ENCODE measurements at regions not wholly inside any gene's neighbourhood (a gene's known extent, or its start where the extent isn't known, plus 50 kb on each side); places are given as distances from the start of the nearest gene placed in this dataset.
A peak's percentile ranks its signal among the peaks of the same experiment; 100 is the strongest.
"Not testable (repeated sequence)": the region's sequence is repeated elsewhere in the genome, so short reads cannot be mapped to it uniquely, and the experiment has no call there.

GRCh38 chr15:91356083-91356482 is 256.0 kb downstream of the SV2B start:
- no peak for DNase-seq

- no peak for DNase-seq
These were observed 257.0 kb downstream of the SV2B start for GRCh38 chr15:91357011-91357410.

GRCh38 chr15:91357486-91357885 is 257.4 kb downstream of the SV2B start:
- no peak for DNase-seq

GRCh38 chr15:91358405-91358804 is 258.3 kb downstream of the SV2B start:
- DNase-seq, result no peak

GRCh38 chr15:91361696-91362095 is 261.6 kb downstream of the SV2B start:
- not testable (repeated sequence) for DNase-seq

GRCh38 chr15:91366111-91366510 is 266.1 kb downstream of the SV2B start:
- DNase-seq, result no peak

- DNase-seq, result no peak
These were observed 268.6 kb downstream of the SV2B start for GRCh38 chr15:91368611-91369010.

- no peak for DNase-seq
These were observed 269.8 kb downstream of the SV2B start for GRCh38 chr15:91369823-91370222.

GRCh38 chr15:91371345-91371744 is 271.3 kb downstream of the SV2B start:
- not testable (repeated sequence) for DNase-seq

- no peak for DNase-seq
These were observed 274.3 kb downstream of the SV2B start for GRCh38 chr15:91374336-91374735.

- no peak for DNase-seq
These were observed 276.0 kb downstream of the SV2B start for GRCh38 chr15:91376038-91376437.

- no peak for DNase-seq
These were observed 280.1 kb downstream of the SV2B start for GRCh38 chr15:91380114-91380513.

- no peak for DNase-seq
These were observed 283.5 kb downstream of the SV2B start for GRCh38 chr15:91383532-91383931.

GRCh38 chr15:91384189-91384730 is 284.2 kb downstream of the SV2B start:
- DNase-seq, result no peak

- DNase-seq, result no peak
These were observed 285.3 kb downstream of the SV2B start for GRCh38 chr15:91385311-91385710.

- no peak for DNase-seq
These were observed 293.1 kb downstream of the SV2B start for GRCh38 chr15:91393186-91393585.

GRCh38 chr15:91400481-91400880 is 300.4 kb downstream of the SV2B start:
- no peak for DNase-seq

GRCh38 chr15:91407269-91407889 is 307.3 kb downstream of the SV2B start:
- DNase-seq, result peak; percentile 40

GRCh38 chr15:91408476-91409076 is 308.5 kb downstream of the SV2B start:
- DNase-seq, result no peak

GRCh38 chr15:91409387-91409786 is 309.3 kb downstream of the SV2B start:
- no peak for DNase-seq

GRCh38 chr15:91411586-91411985 is 311.5 kb downstream of the SV2B start:
- no peak for DNase-seq

GRCh38 chr15:91412138-91412928 is 312.3 kb downstream of the SV2B start:
- DNase-seq, result peak; percentile 21

GRCh38 chr15:91413142-91413541 is 313.1 kb downstream of the SV2B start:
- DNase-seq, result peak; percentile 67

GRCh38 chr15:91414124-91414523 is 314.1 kb downstream of the SV2B start:
- DNase-seq, result no peak

Measured in NCI-H2171 (cell line).